G401 (cell line): ENCODE measurements at regions not wholly inside any gene's neighbourhood (a gene's known extent, or its start where the extent isn't known, plus 50 kb on each side); places are given as distances from the start of the nearest gene placed in this dataset.

Experiments
- DNase-seq: peaks from one replicate; pipeline ENCODE4 v3.0.0-alpha.2; 2015; ENCODE audit warnings: low spot score
- in situ Hi-C: cut with HindIII; loops from 2 replicates; pipeline ENCODE4 v1.10.0; 2016; ENCODE audit warnings: low sequenced_read_pairs, mixed read lengths

DNA sequence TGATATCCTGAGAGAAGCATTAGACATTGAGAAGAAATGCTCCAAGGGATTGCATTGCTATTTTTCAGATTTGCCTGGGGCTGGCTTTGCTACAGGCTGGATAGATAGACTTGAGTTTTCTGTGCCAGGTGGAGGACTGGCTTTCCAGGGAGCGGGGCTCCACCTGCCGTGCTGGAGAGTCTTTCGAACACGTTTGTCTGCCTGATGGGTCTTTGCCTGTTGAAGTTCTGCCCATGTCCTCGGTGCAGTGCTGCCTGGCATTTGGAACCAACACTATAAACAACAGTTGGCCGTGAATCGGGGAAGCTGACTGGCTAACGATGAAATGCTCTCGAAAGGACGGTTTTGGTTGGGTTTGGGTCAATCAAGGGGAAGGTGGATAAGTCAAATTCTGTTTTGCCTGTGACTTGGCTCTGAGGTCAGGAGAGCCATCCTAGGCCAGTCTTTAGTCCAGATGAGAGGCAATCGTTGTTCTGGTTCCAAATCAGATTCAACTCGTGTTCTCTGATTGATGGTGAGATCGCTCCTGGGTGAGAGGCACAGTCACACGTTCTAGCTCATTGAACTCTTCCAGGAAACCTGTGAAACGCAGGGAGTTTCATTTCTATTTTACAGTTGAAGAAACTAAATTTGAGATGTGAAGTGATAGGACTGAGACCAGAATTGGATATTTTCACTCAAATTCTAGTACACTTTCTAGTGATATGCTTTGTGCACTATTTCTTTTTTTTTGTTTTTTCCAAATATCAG is 599.0 kb downstream of the TYW1 start:
- in situ Hi-C loops: no loop called here
- DNase-seq: peak; percentile 94

DNA sequence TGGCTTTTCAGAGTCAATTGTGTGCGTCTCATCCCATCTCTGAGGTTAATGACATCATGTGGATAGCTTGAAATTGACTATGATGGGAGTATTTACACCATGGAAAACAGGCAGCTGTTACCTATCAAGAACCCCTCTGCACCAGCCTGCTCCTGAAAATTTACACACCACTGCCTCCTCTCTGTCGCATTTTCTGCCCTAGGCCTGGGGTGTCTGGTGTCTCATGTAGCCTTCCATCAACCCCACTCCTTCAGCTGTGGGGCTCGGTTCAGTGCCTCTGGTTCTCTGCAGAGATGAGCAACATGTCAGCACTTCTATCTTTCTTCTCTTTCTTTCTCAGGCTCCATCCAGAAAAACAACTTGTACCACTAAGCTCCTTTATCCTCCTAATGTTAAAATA is 600.5 kb downstream of the TYW1 start:
- no peak for DNase-seq
- in situ Hi-C loops: no loop called here

DNA sequence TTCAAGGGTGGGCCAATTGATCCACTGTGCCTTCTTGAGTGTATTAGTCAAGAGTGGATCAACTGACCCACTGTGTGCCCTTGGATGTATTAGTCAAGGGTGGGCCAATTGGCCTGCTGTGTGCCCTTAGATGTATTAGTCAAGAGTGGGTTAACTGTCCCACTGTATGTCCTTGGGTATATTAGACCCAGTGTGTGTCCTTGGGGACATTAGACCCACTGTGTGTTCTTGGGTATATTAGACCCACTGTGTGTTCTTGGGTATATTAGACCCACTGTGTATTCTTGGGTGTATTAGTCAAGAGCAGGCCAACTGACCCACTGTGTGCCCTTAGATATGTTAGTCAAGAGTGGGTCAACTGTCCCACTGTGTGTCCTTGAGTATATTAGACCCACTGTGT is 601.8 kb downstream of the TYW1 start:
- DNase-seq: no peak
- in situ Hi-C loops: no loop called here

DNA sequence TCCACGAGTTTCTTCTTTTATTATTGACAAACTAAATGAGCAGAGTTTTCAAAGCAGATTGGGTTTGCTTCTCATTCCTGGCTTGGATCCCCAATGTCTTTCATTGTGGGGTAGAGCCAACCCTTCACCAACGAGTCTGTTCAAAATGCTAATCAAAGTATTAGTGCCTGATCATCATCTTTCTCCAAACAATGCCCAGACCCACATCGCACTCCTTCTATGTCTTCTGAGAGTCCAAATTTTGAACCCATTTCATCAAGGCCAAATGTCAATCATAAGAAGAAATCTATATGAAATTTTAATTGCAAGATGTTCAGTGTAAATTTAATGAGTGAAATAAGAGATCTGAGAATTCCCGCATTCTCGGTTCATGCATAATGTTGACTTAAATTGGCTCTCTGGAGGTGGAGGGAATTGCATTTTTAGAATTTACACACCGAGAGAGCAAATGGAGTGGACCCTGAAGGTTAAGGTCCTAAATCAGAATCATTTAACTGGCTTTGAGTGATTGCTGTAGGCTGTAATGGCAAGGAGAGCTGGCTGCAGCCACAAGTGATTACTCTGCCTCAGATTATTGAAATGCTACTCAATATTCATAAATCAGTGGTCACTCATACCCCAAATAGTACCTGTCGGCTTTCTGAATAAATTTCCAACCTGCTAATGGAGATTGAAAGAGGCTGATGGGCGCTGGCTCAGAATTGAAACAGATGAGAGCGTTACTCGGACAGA is 602.9 kb downstream of the TYW1 start:
- in situ Hi-C loops: no loop called here
- no peak for DNase-seq

DNA sequence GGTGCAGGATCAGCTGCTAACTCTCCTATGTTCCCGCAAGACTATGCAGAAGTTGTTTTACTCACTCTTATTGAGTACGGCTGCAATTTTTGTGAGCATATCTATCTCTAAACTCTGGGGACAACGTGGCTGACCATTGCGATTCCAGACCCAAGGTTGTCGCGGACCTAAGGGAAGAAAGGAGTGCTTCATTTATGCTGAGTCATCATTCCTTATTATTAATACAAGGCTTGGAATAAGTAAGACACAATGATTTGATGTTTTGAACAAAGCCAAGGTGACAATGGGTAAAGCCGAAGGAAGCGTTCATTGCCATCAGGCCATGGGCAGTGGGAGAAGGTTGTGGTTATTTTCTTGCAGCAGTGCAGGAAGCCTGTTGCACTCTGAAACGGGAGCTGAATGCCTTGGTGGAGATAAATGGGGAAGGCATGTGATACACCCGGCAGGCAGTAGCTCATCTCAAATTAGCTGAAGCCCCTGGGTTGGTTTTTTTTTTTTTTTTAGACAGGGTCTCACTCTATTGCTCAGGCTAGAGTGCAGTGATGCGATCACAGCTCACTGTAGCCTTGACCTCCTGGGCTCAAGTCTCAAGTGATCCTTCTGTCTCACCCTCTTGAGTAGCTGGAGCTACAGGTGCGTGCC is 605.7 kb downstream of the TYW1 start:
- in situ Hi-C loops: no loop called here
- no peak for DNase-seq

DNA sequence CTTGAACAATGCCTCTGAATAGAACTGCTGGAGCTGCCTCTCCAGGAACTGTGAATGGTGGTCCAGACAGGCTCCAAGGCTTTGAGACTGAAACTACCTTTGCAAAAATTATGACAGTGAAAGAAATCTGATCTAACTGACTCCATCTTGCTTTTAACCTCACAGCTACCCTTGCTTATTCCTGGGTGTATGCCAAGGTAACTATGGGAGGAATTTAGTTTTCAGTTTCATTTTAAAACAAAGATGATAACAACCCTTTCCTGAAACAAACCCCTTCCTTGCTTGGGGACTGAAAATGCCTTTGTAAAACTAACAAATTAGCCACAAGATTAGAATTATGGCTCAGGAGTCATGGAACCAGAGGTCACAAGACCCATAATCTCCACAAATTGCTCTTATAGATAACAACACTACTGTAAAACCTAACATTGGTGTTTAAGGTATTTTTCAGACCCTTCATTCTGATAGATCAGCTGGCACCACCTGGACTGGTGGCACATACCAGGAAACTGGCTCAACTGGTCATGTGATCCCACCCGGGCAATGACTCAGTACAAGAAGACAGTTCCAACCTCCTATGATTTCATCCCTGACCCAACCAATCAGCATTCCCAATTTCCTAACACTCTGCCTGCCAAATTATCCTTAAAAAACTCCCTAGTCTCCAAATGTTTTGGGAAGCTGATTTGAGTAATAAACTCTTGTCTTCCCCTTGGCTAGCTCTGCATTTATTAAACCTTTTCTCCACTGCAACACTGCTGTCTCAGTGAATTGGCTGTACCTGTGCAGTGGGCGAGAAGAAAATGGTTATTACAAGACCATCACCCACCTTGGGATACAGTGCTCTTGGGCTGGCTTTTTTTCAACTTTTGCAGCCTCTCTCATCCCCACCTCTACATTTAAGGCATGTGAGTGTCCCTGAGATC is 608.1 kb downstream of the TYW1 start:
- in situ Hi-C loops: no loop called here
- no peak for DNase-seq

DNA sequence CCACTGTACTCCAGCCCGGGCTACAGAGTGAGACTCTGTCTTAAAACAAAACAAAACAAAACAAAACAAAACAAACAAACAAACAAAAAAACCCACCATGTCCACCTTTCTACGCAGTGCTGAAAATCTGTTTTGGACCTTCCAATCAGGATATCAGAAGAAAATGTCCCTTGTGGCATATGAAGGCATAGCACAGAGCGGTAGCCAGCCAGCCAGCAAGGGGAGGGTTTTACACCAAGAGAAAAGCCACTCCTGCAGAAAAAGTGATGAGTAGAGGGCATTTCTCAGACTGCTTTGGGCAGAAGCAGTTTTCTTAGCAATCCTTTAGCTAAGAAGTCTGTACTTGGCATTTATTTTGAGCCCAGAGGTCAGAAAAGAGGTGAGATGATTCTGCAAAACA is 612.2 kb downstream of the TYW1 start:
- no peak for DNase-seq
- in situ Hi-C loops: no loop called here

DNA sequence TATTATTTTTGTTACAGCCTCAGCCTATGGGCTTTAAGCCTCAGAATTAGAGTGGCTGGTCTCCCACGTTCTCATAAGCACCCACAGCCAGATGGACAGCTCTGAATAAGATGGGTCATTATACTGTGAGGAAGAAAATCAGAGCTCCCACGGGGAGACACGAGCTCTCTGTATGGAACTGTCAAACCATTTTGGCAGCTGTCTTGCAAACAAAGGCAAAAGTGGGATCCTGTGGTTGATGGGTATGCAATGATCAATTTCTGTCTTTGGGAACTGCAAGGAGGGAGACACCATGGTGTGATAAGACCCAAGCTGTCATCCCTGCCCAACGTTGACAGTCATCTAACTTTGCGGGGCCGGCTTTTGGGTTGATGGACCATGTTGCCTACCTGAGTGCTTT is 614.3 kb downstream of the TYW1 start:
- in situ Hi-C loops: no loop called here
- no peak for DNase-seq

DNA sequence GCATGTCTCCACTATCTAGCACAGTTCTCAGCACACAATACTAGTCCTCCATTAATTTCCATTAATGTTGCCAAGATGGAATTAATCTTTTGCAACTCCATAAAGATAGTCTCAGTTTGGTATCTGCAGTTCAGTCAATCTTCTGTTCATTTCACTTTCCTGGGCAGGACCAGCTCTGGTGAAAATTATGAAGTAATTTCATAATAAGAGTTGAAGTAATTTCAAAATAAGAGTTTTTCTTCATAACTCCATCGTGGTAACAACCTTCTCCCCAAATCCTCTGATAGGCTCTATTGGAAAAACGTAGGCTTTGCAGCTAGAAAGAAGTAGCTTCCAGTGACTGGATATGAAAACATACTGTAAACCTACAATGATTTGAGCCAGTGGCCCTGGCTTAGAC is 618.2 kb downstream of the TYW1 start:
- no peak for DNase-seq
- in situ Hi-C loops: no loop called here

DNA sequence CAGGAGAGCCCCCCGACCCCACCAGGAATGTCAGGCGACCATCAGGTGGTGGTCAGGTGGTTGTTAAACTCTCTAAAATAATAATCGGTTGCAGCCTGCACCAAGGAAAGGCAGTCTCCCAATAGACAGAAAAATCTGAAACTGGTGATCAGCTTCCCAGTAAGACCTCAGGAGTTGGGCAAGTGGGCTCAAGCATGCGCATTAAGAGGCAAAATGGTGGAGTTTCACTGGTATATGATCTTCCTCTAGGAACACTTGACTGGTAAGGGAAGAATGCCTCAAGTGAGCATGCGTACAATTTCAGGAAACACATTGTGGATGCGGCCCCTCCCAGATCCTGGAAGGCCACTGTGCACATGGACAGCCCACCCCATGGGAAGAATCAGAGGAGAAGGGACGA is 619.9 kb downstream of the TYW1 start:
- in situ Hi-C loops: no loop called here
- DNase-seq: no peak

DNA sequence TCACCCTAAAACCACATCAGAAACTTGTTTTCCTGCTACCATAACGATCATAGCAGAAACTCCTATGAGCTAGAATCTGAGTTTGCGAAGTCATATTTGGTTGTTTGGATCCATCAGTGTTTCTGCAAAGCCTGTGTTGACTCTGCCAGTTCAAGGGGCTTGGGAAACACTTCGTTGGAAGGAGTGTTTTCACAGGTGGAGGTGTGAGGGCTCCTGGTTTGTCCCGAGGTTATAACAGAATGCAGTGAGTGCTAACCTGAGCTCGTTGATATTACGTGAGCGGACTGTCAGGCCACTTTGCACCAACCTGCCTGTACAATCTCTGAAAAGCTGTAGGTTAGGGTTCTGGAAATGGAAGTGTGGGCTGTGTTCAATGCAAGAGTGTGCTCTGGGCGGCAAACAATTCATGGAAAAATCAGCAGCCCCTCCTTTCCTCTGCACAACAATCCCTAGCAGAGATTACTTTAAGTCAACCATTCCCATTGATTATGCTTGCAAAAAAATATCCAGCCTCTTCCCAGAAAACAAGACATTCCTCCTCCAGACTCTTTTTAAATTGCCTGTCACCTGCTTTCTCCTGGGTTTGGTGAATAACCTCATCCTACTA is 622.0 kb downstream of the TYW1 start:
- in situ Hi-C loops: no loop called here
- no peak for DNase-seq

DNA sequence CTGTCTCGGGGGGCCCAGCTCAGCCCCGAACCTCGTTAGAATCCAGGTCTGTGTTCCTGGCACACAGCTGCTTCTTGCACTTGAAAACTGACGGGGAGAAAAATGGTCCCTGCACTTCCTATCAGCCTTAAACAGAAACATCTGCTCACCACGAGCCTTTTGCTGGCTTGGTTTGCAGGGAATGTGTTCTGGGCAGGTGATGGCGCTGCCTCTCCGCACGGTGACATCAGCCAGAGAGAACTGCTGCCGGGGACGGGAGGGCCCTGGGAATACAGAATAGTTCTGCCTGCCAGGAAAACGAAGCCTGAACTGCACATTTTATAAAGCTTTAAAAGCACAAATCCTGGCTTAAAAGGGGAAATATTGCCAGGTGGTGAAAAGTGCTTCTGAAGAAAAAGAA is 622.5 kb downstream of the TYW1 start:
- in situ Hi-C loops: no loop called here
- DNase-seq: no peak

DNA sequence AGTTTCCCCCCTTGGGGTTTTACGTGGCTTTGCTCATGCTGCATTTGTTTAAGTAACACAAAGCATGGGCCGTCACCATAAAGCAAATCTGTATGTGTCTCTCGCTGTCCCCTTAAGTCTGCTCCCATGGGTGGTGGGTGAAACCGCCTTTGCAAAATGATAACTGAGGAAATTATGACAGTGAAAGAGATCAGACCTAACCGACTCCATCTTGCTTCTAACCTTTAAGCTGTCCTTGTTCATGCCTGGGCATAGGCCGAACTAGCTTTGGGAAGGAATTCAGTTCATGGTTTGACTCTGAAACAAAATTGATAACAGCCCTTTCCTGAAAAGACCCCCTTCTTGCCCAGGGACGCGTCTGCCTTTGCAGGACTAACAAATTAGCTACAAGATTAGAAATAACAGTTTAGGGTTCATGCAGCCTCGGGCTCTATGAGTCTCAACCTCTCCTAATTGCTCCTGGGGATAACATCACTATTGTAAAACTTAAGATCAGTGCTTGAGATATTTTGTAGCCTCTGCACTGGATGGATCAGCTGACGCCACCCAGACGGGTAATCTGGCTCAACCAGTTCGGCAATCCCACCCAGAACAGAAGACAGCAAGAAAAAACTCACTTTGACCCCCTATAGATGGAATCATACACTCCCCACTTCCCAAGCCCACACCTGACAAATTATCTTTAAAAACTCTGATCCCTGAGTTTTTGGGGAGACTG is 623.7 kb downstream of the TYW1 start:
- no peak for DNase-seq
- in situ Hi-C loops: no loop called here

DNA sequence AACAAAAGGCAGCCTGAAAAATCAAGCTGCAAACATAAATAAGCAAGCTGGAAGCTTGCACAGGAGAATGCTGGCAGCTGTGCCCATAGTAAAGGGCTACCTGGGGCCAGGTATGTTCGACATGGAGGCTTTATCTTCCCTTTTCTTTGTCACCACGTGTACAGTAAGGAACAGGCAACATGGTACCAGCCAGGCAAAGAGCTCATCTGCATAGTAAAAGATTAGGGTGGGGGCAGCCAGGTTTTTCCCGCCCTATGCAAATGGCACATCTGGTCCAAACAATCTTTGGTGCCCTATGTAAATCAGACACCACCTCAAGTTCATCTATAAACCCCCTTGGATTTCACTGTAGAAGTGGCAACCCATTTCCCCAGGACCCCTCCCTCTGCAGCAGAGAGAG is 625.1 kb downstream of the TYW1 start:
- DNase-seq: no peak
- in situ Hi-C loops: no loop called here

DNA sequence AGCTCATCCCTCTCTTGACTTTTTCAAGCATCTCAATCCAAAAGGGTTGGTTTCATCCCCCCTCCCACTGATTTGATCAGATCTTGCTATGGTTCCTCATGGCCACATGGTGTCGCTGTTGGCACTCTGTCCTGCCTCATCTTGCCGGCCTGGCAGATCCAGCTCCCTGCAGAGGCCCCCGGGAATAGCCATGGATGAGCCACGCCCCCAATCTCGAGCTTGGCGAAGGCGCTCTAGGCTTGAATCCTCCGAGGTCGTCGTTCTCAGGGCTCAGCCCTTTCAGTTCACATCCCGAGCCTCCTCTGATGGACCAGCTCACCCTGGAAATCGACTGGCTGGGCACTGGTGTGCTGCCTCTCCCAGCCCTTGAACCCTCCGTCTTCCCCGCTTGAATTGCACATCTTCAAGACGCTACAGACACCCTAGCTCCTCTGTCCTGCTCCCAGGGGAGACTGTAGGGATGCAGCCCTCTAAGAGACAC is 628.7 kb downstream of the TYW1 start:
- peak; percentile 79 for DNase-seq
- in situ Hi-C loops: no loop called here

DNA sequence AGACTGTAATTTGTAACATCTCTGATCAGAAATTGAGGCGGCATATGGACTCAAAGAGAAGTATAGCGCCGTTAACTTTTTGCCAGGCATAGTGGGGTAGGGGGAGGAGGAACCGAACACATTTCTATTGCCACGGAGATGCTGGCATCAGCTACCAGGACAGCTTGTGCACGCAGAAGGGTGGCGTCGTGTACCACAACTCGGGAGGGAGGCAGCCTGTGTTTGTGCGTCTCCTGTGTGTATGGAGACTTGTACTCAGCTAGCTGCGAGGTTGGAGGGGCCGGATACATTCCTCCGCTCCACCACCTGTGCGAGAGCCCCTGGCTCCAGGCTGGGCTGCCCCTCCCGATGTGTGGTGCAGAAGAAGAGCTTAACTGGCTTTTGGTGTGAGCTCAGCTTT is 634.8 kb downstream of the TYW1 start:
- DNase-seq: peak; percentile 87
- in situ Hi-C loops: no loop called here

DNA sequence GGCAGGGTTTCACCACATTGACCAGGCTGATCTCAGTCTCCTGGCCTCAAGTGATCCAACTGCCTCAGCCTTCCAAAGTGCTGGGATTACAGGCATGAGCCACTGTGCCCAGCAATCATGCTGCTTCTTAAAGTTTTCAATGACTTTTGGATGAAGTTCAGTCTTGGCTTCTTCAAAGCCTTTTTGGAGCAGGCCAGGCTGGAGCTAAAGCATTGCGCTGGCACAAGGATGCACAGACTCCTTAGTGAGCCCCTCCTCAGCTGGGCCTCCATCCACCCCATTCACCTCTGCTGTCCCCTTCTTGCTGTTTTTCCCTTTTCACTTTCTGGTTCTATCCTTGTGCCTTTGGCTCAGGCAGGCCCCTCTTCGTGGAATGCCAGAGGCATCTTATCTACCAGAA is 638.6 kb downstream of the TYW1 start:
- DNase-seq: no peak
- in situ Hi-C loops: no loop called here

DNA sequence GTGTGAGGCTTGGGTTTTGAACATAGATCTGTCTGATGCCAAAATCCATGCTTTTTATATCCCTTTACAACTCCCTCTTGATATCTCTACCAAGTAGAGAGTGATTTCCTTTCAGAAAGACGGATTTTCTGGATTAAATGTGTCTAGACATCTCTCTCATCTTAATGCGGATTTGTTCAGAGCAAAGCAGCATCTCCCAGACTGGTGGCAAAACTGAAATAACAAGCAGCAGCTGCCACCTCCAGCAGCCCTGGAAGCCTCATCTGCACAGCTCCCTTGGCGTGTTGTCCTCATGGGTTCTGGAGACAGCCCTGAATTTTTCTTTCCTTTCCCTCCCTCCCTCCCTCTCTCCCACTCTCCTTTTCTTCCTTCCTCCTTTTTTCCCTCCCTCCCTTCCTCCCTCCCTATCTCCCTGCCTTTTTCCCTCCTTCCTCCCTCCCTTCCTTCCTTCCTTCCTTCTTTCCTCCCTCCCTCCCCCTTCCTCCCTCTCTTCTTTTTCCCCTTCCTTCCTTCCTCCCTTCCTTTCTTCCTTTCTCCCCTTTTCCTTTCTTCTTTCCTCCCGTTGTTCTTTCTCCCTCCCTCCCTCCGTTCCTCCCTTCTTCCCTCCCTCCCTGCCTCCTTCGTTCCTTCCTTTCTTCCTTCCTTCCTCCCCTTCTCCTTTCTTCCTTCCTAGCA is 639.9 kb downstream of the TYW1 start:
- DNase-seq: no peak
- in situ Hi-C loops: no loop called here
